ENCODE measurements at regions not wholly inside any gene's neighbourhood (a gene's known extent, or its start where the extent isn't known, plus 50 kb on each side); places are given as distances from the start of the nearest gene placed in this dataset.

DNA sequence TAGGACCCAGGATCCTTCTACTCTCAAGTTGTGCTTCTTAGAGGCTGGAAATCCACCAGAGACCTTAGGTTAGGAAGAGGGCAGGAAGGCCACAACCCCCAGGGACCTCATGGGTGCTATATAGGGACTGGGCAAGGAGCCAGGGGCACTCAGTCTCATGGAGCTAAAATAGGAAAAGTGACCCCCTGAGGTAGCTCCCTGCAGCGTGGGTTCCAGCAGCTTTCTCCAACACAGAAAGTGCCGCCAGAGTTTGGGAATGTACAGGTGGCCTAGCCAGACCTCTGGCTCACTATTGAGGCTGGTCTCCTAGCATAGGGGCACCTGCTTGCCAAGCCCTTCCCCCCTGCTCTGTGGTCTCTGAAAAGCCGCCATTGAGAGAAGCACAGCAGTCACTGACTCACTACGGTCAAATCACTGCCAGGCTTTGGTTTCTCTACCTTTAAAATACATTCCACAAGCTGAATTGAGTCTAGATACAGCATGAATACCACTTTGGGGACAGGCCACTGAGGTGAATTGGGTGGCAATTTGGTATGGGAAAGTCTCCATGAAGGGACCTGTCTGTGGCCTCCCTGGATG is 333.2 kb upstream of the PODXL start:
- no peak for DNase-seq (ENCODE audit: low read depth in 2 of 2)
- TF ChIP-seq, protein P1, sequence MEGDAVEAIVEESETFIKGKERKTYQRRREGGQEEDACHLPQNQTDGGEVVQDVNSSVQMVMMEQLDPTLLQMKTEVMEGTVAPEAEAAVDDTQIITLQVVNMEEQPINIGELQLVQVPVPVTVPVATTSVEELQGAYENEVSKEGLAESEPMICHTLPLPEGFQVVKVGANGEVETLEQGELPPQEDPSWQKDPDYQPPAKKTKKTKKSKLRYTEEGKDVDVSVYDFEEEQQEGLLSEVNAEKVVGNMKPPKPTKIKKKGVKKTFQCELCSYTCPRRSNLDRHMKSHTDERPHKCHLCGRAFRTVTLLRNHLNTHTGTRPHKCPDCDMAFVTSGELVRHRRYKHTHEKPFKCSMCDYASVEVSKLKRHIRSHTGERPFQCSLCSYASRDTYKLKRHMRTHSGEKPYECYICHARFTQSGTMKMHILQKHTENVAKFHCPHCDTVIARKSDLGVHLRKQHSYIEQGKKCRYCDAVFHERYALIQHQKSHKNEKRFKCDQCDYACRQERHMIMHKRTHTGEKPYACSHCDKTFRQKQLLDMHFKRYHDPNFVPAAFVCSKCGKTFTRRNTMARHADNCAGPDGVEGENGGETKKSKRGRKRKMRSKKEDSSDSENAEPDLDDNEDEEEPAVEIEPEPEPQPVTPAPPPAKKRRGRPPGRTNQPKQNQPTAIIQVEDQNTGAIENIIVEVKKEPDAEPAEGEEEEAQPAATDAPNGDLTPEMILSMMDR (IDR thresholded peaks at IDR 0.05; ENCODE audit: low read depth, low read length): no peak
- no peak overlapping the region for H3K4me3 ChIP-seq (replicated peaks in 1 of 2; ENCODE audit: low read depth in 2 of 2, low read length in 2 of 2)

DNA sequence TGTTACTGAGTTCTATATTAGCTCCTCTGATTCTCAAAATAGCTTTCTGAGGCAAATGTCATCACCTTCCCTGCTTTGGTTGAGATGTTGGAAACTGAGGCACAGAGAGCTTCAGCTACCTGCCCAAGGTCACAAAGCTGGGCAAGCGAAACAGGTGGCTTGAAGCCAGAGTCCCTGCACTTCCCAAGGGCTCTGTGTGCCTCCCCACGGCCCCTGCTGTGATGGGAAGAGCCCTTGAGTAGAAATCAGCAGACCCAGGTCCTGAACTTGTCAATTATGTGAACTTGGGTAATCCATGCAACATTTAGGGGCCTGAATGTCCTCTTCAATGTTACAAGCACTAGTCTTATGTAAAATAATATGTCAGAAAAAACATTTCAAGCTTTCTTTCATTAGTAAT is 327.3 kb upstream of the PODXL start:
- H3K4me3 ChIP-seq (replicated peaks in 1 of 2; ENCODE audit: low read depth in 2 of 2, low read length in 2 of 2): no peak overlapping the region
- TF ChIP-seq, protein P1 (IDR thresholded peaks at IDR 0.05; ENCODE audit: low read depth, low read length): no peak
- DNase-seq (ENCODE audit: low read depth in 2 of 2): no peak

GRCh38 chr7:131883196-131883595 is 326.8 kb upstream of the PODXL start:
- no peak for DNase-seq (ENCODE audit: low read depth in 2 of 2)
- H3K4me3 ChIP-seq (replicated peaks in 1 of 2; ENCODE audit: low read depth in 2 of 2, low read length in 2 of 2): no peak overlapping the region
- TF ChIP-seq, protein P1 (IDR thresholded peaks at IDR 0.05; ENCODE audit: low read depth, low read length): no peak

DNA sequence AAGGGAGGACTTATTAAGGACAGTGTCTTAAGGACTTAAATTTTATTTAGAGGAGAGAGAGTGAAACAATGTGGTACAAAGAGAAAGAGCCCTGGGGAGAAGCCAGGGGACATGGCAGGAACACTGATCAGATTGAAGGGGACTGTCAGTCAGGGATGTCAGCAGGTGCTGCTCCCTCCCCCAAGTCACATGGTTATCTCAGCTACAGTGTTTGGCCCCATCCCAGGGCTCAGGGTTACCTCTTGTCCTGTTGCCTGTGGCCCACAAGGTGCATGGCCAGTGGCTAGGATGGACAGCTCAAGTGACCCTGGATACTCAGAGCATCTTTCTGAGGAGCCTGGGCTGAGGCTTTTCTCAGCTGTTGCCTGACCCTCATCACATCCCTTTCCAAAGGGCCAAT is 325.9 kb upstream of the PODXL start:
- H3K4me3 ChIP-seq (replicated peaks in 1 of 2; ENCODE audit: low read depth in 2 of 2, low read length in 2 of 2): no peak overlapping the region
- TF ChIP-seq, protein P1 (IDR thresholded peaks at IDR 0.05; ENCODE audit: low read depth, low read length): no peak
- DNase-seq (ENCODE audit: low read depth in 2 of 2): no peak

GRCh38 chr7:131880078-131880477 is 323.6 kb upstream of the PODXL start:
- DNase-seq (ENCODE audit: low read depth in 2 of 2): no peak
- TF ChIP-seq, protein P1 (IDR thresholded peaks at IDR 0.05; ENCODE audit: low read depth, low read length): no peak
- H3K4me3 ChIP-seq (replicated peaks in 1 of 2; ENCODE audit: low read depth in 2 of 2, low read length in 2 of 2): no peak overlapping the region

DNA sequence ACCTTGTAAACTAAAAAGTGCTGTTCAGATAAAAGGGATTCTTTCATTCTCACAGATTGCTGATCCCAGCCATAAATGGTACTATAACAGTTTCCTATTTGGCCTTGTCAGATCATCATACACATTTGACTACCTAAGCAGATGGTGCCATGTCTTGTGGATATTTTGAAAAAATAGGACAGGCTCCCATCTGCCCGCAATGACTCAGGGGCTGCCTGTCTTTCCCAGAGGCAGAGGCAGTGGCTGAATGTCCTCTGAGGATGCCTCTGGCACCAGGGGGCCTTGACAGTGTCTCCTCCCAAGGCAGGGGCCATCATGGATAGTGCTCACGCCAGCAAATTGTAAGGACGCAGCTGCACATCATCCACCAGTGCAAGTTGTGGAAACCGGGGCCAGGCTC is 323.0 kb upstream of the PODXL start:
- H3K4me3 ChIP-seq (replicated peaks in 1 of 2; ENCODE audit: low read depth in 2 of 2, low read length in 2 of 2): no peak overlapping the region
- TF ChIP-seq, protein P1 (IDR thresholded peaks at IDR 0.05; ENCODE audit: low read depth, low read length): no peak
- no peak for DNase-seq (ENCODE audit: low read depth in 2 of 2)

DNA sequence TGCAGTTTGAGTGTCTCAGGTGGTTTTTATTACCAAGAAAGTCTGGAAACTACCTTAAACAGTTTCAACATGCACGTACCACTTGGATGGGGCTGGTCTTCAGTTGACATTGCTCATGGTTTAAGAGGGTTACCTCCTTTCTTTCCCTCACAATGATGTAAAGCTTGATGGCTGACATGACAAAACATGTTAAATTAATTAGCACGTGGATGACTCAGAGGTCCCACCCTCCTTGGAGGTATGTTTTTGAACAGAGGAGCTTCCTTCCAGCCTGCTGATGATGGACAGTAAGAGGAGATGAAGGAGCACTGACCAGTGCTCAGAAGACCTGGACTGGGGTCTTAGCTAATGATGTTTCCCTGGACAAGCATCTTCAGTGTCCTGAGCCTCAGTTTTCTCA is 322.3 kb upstream of the PODXL start:
- DNase-seq (ENCODE audit: low read depth in 2 of 2): no peak
- TF ChIP-seq, protein P1 (IDR thresholded peaks at IDR 0.05; ENCODE audit: low read depth, low read length): no peak
- no peak overlapping the region for H3K4me3 ChIP-seq (replicated peaks in 1 of 2; ENCODE audit: low read depth in 2 of 2, low read length in 2 of 2)

Data from cardiac fibroblast (primary cell).